SK-N-DZ (cell line): ENCODE measurements at regions not wholly inside any gene's neighbourhood (a gene's known extent, or its start where the extent isn't known, plus 50 kb on each side); places are given as distances from the start of the nearest gene placed in this dataset.

ENCODE experiments used
- DNase-seq: peaks from one replicate; pipeline ENCODE4 v3.0.0-alpha.2; 2015; ENCODE audit warnings: low spot score

GRCh38 chr1:222040955-222041354 is 299.1 kb upstream of the DUSP10 start:
- DNase-seq: no peak

GRCh38 chr1:222040121-222040805 is 298.4 kb upstream of the DUSP10 start:
- DNase-seq: no peak

GRCh38 chr1:222038971-222039370 is 297.1 kb upstream of the DUSP10 start:
- no peak for DNase-seq

GRCh38 chr1:222037720-222038119 is 295.8 kb upstream of the DUSP10 start:
- DNase-seq: no peak

GRCh38 chr1:222034790-222035189 is 292.9 kb upstream of the DUSP10 start:
- no peak for DNase-seq

- no peak for DNase-seq
Measured at GRCh38 chr1:222033450-222033849, 291.6 kb upstream of the DUSP10 start.

GRCh38 chr1:222031318-222031717 is 289.4 kb upstream of the DUSP10 start:
- no peak for DNase-seq

- no peak for DNase-seq
Measured at GRCh38 chr1:222028676-222029075, 286.8 kb upstream of the DUSP10 start.

- no peak for DNase-seq
Measured at GRCh38 chr1:222028116-222028515, 286.2 kb upstream of the DUSP10 start.

GRCh38 chr1:222026280-222026679 is 284.4 kb upstream of the DUSP10 start:
- DNase-seq: no peak

GRCh38 chr1:222023025-222023424 is 281.1 kb upstream of the DUSP10 start:
- no peak for DNase-seq

- no peak for DNase-seq
Measured at GRCh38 chr1:222021129-222021528, 279.2 kb upstream of the DUSP10 start.

- DNase-seq: no peak
Measured at GRCh38 chr1:222020553-222020952, 278.7 kb upstream of the DUSP10 start.

- no peak for DNase-seq
Measured at GRCh38 chr1:222019029-222019428, 277.1 kb upstream of the DUSP10 start.

- no peak for DNase-seq
Measured at GRCh38 chr1:222018041-222018440, 276.2 kb upstream of the DUSP10 start.

- no peak for DNase-seq
Measured at GRCh38 chr1:222015686-222016085, 273.8 kb upstream of the DUSP10 start.

- no peak for DNase-seq
Measured at GRCh38 chr1:222014001-222014400, 272.1 kb upstream of the DUSP10 start.

- no peak for DNase-seq
Measured at GRCh38 chr1:222012816-222013215, 270.9 kb upstream of the DUSP10 start.

GRCh38 chr1:222010306-222010705 is 268.4 kb upstream of the DUSP10 start:
- DNase-seq: no peak

GRCh38 chr1:222009105-222009730 is 267.3 kb upstream of the DUSP10 start:
- DNase-seq: no peak

GRCh38 chr1:222006715-222007114 is 264.8 kb upstream of the DUSP10 start:
- no peak for DNase-seq

GRCh38 chr1:222004784-222005183 is 262.9 kb upstream of the DUSP10 start:
- no peak for DNase-seq

- no peak for DNase-seq
Measured at GRCh38 chr1:222004034-222004433, 262.1 kb upstream of the DUSP10 start.

GRCh38 chr1:222002503-222002902 is 260.6 kb upstream of the DUSP10 start:
- no peak for DNase-seq
